Chondrocyte (in vitro differentiated cells): ENCODE measurements at regions not wholly inside any gene's neighbourhood (a gene's known extent, or its start where the extent isn't known, plus 50 kb on each side); places are given as distances from the start of the nearest gene placed in this dataset.
"Not testable (repeated sequence)": the region's sequence is repeated elsewhere in the genome, so short reads cannot be mapped to it uniquely, and the experiment has no call there.

Experiments
- DNase-seq: peaks from one replicate; pipeline ENCODE4 v3.0.0; 2021; ENCODE audit warnings: mixed read lengths, low spot score
- H3K27ac Mint-ChIP-seq: one replicate; pipeline ENCODE4 v1.8.0; 2021; ENCODE audit warnings: mild to moderate bottlenecking, moderate library complexity, mixed read lengths; ENCODE audit not compliant: unreplicated experiment
- H3K27me3 Mint-ChIP-seq: 2 replicates; pipeline ENCODE4 v1.8.0; 2021; ENCODE audit warnings: low read depth, mixed read lengths
- H3K36me3 Mint-ChIP-seq: 2 replicates; pipeline ENCODE4 v1.8.0; 2021; ENCODE audit warnings: low read depth, mixed read lengths
- H3K4me1 Mint-ChIP-seq: 2 replicates; pipeline ENCODE4 v1.8.0; 2021; ENCODE audit warnings: low read depth, mild to moderate bottlenecking, mixed read lengths
- H3K4me3 Mint-ChIP-seq: one replicate; pipeline ENCODE4 v1.8.0; 2021; ENCODE audit warnings: mild to moderate bottlenecking, moderate library complexity, mixed read lengths; ENCODE audit not compliant: unreplicated experiment
- H3K9me3 Mint-ChIP-seq: 2 replicates; pipeline ENCODE4 v1.8.0; 2021; ENCODE audit warnings: low read depth, mixed read lengths
- TF ChIP-seq, protein P1 (sequence below): fragments of 200-600 bp; sonication (generic); IDR thresholded peaks from 2 replicates; pipeline ENCODE4 v1.5.0; 2021; ENCODE audit warnings: antibody characterized with exemption, mild to moderate bottlenecking, moderate library complexity

DNA sequence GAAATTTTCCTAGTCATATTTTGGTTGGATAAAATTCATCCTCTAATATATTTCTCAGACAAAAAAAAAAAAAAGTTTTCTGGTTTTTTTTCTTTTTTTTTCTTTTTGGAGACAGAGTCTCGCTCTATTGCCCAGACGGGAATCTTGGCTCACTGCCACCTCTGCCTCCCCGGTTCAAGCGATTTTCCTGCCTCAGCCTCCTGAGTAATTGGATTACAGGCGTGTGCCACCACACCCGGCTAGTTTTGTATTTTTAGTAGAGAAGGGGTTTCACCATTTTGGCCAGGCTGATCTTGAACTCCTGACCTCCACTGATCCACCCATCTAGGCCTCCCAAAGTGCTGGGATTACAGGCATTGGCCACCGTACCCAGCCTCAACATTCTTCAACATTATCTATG lies 432.7 kb upstream of the PABPC4L start:
- no peak overlapping the region for H3K27ac Mint-ChIP-seq
- no peaks in the 10 kb centered on the region for H3K27me3 Mint-ChIP-seq
- H3K36me3 Mint-ChIP-seq, result no peaks in the 10 kb centered on the region
- no peak overlapping the region for H3K4me3 Mint-ChIP-seq
- TF ChIP-seq, protein P1, sequence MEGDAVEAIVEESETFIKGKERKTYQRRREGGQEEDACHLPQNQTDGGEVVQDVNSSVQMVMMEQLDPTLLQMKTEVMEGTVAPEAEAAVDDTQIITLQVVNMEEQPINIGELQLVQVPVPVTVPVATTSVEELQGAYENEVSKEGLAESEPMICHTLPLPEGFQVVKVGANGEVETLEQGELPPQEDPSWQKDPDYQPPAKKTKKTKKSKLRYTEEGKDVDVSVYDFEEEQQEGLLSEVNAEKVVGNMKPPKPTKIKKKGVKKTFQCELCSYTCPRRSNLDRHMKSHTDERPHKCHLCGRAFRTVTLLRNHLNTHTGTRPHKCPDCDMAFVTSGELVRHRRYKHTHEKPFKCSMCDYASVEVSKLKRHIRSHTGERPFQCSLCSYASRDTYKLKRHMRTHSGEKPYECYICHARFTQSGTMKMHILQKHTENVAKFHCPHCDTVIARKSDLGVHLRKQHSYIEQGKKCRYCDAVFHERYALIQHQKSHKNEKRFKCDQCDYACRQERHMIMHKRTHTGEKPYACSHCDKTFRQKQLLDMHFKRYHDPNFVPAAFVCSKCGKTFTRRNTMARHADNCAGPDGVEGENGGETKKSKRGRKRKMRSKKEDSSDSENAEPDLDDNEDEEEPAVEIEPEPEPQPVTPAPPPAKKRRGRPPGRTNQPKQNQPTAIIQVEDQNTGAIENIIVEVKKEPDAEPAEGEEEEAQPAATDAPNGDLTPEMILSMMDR, result no peak
- no peaks in the 10 kb centered on the region for H3K4me1 Mint-ChIP-seq
- DNase-seq, result no peak
- no peaks in the 10 kb centered on the region for H3K9me3 Mint-ChIP-seq

DNA sequence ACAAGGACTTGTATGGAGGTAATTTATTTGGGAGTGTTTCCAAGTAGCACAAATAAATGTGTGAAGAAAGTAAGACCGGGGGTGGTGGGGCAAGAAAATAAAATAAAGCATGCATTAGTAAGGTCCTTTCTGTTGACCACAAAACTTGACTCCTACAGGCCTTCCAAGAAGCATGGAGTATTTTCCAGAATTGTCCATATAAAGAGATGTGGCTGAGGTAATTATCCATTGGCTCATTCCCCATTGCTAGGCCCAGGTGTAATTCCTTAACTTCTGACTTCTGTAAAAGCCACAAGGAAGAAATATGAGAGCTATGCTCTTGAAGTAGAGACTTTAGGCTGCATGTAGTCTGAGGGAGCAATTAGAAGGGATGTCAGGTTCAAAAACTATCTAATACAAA lies 430.5 kb upstream of the PABPC4L start:
- TF ChIP-seq, protein P1, result no peak
- no peaks in the 10 kb centered on the region for H3K36me3 Mint-ChIP-seq
- H3K27me3 Mint-ChIP-seq, result no peaks in the 10 kb centered on the region
- DNase-seq, result no peak
- no peak overlapping the region for H3K27ac Mint-ChIP-seq
- no peak overlapping the region for H3K4me3 Mint-ChIP-seq
- no peaks in the 10 kb centered on the region for H3K4me1 Mint-ChIP-seq
- H3K9me3 Mint-ChIP-seq, result no peaks in the 10 kb centered on the region

DNA sequence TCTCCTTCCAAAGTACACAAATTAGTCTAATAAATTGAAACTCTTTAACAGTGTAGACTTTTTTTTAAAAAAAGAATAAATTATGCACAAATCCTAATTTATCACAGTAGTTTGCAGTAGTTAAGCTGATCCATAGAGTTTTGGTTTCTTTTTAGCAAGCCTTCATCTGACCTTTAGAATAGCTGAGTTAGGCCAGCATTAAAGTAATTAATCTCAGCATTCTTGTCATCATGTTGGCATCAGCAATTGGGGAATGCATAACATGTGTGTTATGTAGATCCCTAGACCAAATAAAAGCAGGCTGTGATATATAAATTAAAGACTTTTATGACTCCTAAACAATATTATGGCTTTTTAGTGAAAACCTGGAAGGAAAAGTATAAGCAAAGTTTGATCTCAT lies 426.5 kb upstream of the PABPC4L start:
- Mint-ChIP-seq H3K4me3 (no peak overlapping the region), H3K4me1 (no peaks in the 10 kb centered on the region), H3K36me3 (no peaks in the 10 kb centered on the region), H3K27ac (no peak overlapping the region), H3K27me3 (no peaks in the 10 kb centered on the region), H3K9me3 (no peaks in the 10 kb centered on the region)
- no peak for DNase-seq
- TF ChIP-seq, protein P1, result no peak

DNA sequence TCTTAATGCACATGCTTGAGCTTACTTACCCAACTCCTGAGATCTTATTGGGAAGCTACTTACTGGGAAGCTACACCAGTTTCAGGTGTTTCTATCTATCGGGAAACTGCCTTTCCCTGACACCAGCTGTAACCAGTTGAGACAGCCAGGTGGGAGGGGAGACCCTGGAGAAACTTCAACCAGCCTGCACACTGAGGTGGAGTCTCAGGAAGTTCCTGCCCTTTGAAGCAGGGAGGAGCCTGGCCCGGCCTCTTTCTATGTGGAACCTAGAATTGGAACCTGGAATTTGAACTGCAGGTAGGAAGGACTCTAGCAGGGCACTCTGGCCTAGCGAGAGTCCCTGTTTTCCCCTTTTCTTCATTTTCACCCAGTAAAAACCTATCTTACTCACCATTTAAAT lies 425.8 kb upstream of the PABPC4L start:
- Mint-ChIP-seq H3K27me3 (no peaks in the 10 kb centered on the region), H3K27ac (no peak overlapping the region), H3K4me1 (peaks cover 5% of the 10 kb centered on the region)

DNA sequence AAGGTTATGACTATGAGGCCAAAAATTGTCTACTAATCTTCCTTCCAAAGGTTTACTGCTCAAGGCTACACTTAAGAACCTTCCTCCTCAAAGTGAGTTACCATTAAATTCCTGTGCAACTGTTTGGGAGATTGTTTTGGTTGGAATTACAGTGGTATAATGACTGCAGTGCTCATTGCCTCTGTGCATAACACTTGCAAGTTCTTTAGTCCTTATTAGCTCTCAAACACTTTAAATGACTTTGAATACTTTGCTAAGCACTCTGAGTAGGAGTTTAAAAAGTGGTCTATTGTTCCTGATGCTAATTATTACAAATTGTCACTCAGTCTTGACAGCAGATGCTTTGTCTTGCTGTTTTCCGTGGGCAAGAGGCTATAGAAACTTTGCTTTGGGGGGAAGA lies 422.8 kb upstream of the PABPC4L start:
- no peaks in the 10 kb centered on the region for H3K36me3 Mint-ChIP-seq
- no peaks in the 10 kb centered on the region for H3K27me3 Mint-ChIP-seq
- no peak for DNase-seq
- H3K27ac Mint-ChIP-seq, result no peak overlapping the region
- peaks cover 10% of the 10 kb centered on the region for H3K4me1 Mint-ChIP-seq
- H3K4me3 Mint-ChIP-seq, result no peak overlapping the region
- H3K9me3 Mint-ChIP-seq, result no peaks in the 10 kb centered on the region
- TF ChIP-seq, protein P1, result no peak

More for the DNA sequence above, 425.8 kb upstream of the PABPC4L start:
- no peaks in the 10 kb centered on the region for H3K36me3 Mint-ChIP-seq
- DNase-seq, result no peak
- TF ChIP-seq, protein P1, result no peak
- H3K9me3 Mint-ChIP-seq, result no peaks in the 10 kb centered on the region
- no peak overlapping the region for H3K4me3 Mint-ChIP-seq

DNA sequence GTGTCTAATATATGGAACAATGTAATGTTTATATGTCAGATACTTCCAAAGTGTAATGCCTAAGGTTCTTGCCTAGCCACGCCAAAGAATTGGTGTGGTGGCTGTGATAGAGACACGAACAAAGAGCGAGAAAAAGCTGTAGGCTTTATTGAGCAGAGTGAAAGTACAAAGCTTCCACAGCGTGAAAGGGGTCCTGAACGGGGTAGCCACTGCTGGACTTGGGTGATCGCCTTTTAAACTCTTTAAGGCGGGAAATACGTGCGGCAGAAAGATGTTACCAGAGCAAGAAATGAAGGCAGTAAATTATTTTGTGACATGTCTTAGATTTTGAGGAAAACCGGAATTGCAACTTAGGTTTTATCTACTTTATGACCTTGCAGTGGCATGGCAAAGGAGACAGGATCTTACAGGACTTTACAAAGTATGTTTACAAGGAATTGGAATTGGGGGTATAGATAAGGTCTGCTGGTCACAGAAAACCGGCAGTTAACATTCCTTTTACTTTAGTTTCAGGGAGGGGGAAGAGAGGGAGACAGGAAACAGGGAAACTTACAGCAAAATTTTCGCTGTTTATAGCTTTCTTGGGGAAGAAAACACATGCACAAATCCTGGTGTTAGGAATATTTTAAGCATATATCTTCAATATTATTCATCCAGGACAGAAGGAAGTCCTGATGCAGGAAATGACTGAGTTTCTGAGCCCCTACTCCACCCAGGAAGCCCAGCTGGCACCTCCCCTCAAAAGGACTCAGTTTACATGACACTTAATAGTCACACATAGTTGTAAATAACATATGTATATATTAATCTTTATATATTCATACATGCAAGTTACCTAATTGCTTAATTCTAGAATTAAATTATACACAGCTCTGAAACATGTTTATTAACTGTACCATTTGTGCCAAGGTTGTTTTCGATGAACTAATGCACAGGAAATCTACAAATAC lies 421.3 kb upstream of the PABPC4L start:
- not testable (repeated sequence) for H3K9me3 Mint-ChIP-seq, DNase-seq, H3K36me3 Mint-ChIP-seq, H3K4me3 Mint-ChIP-seq, H3K27me3 Mint-ChIP-seq
- peaks cover 10% of the 10 kb centered on the region for H3K4me1 Mint-ChIP-seq
- H3K27ac Mint-ChIP-seq, result peak overlapping the region; percentile 59
